ENCODE measurements at regions not wholly inside any gene's neighbourhood (a gene's known extent, or its start where the extent isn't known, plus 50 kb on each side); places are given as distances from the start of the nearest gene placed in this dataset.
"Not testable (repeated sequence)": the region's sequence is repeated elsewhere in the genome, so short reads cannot be mapped to it uniquely, and the experiment has no call there.

- H3K36me3 Mint-ChIP-seq = peaks cover 10 to 11% of the 10 kb centered on the region in 2 donors
- peaks cover 9 to 55% (median 25%) of the 10 kb centered on the region in 3 donors for H3K4me1 Mint-ChIP-seq
- H3K27me3 Mint-ChIP-seq, H3K9me3 Mint-ChIP-seq, H3K4me3 Mint-ChIP-seq, DNase-seq: not testable (repeated sequence)
- peak; percentile 13 to 16 for ATAC-seq (ENCODE audit: low read depth in 2 of 2)
- peak overlapping the region in 1 of 6 donors; percentile 98 for H3K27ac Mint-ChIP-seq
These were observed 136.0 kb downstream of the FOXD4L6 start for GRCh38 chr9:40992472-40992821.

- H3K9me3 Mint-ChIP-seq, H3K27me3 Mint-ChIP-seq, H3K4me3 Mint-ChIP-seq: not testable (repeated sequence)
- Mint-ChIP-seq H3K27ac (peak overlapping the region in 1 of 6 donors; percentile 98), H3K4me1 (peaks cover 8 to 49% (median 19%) of the 10 kb centered on the region in 3 donors), H3K36me3 (peaks cover 8 to 11% of the 10 kb centered on the region in 2 donors)
- ATAC-seq (ENCODE audit: low read depth in 2 of 2) = peak; percentile 95 to 96
- peak; percentile 100 for DNase-seq
These were observed 136.6 kb downstream of the FOXD4L6 start for GRCh38 chr9:40991741-40992471.

GRCh38 chr9:40991100-40991740 lies 137.3 kb downstream of the FOXD4L6 start:
- H3K4me3 Mint-ChIP-seq; H3K9me3 Mint-ChIP-seq; ATAC-seq (ENCODE audit: low read depth in 2 of 2); DNase-seq; H3K27ac Mint-ChIP-seq; H3K27me3 Mint-ChIP-seq: not testable (repeated sequence)
- H3K4me1 Mint-ChIP-seq = peaks cover 8 to 43% (median 14%) of the 10 kb centered on the region in 3 donors
- H3K36me3 Mint-ChIP-seq = peaks cover 8 to 11% of the 10 kb centered on the region in 2 donors

- H3K27ac Mint-ChIP-seq = not testable (repeated sequence)
These were observed 142.1 kb downstream of the FOXD4L6 start for GRCh38 chr9:40986332-40986731.

GRCh38 chr9:40975351-40975750 lies 153.1 kb downstream of the FOXD4L6 start:
- H3K27me3 Mint-ChIP-seq; DNase-seq; H3K9me3 Mint-ChIP-seq; H3K4me1 Mint-ChIP-seq; ATAC-seq (ENCODE audit: low read depth in 2 of 2); H3K27ac Mint-ChIP-seq; H3K4me3 Mint-ChIP-seq; H3K36me3 Mint-ChIP-seq: not testable (repeated sequence)

More at GRCh38 chr9:40986332-40986731, 142.1 kb downstream of the FOXD4L6 start:
- peaks cover 11 to 12% of the 10 kb centered on the region in 2 donors for H3K36me3 Mint-ChIP-seq
- ATAC-seq (ENCODE audit: low read depth in 2 of 2); H3K9me3 Mint-ChIP-seq; DNase-seq; H3K27me3 Mint-ChIP-seq; H3K4me3 Mint-ChIP-seq: not testable (repeated sequence)
- peaks cover 4 to 15% (median 5%) of the 10 kb centered on the region in 3 donors for H3K4me1 Mint-ChIP-seq

- DNase-seq; H3K36me3 Mint-ChIP-seq; H3K27me3 Mint-ChIP-seq; H3K4me1 Mint-ChIP-seq; H3K27ac Mint-ChIP-seq; ATAC-seq (ENCODE audit: low read depth in 2 of 2); H3K9me3 Mint-ChIP-seq; H3K4me3 Mint-ChIP-seq: not testable (repeated sequence)
These were observed 153.6 kb downstream of the FOXD4L6 start for GRCh38 chr9:40974912-40975311.

- not testable (repeated sequence) for H3K27me3 Mint-ChIP-seq; DNase-seq; H3K27ac Mint-ChIP-seq; H3K36me3 Mint-ChIP-seq; ATAC-seq (ENCODE audit: low read depth in 2 of 2); H3K4me1 Mint-ChIP-seq; H3K4me3 Mint-ChIP-seq; H3K9me3 Mint-ChIP-seq
These were observed 156.7 kb downstream of the FOXD4L6 start for GRCh38 chr9:40971773-40972172.

- H3K27me3 Mint-ChIP-seq; H3K27ac Mint-ChIP-seq; ATAC-seq (ENCODE audit: low read depth in 2 of 2); DNase-seq; H3K9me3 Mint-ChIP-seq; H3K4me1 Mint-ChIP-seq; H3K4me3 Mint-ChIP-seq; H3K36me3 Mint-ChIP-seq: not testable (repeated sequence)
These were observed 158.1 kb downstream of the FOXD4L6 start for GRCh38 chr9:40970340-40970739.

GRCh38 chr9:40962461-40962860 lies 166.0 kb downstream of the FOXD4L6 start:
- not testable (repeated sequence) for DNase-seq; H3K27me3 Mint-ChIP-seq; H3K4me3 Mint-ChIP-seq; ATAC-seq (ENCODE audit: low read depth in 2 of 2); H3K4me1 Mint-ChIP-seq; H3K9me3 Mint-ChIP-seq; H3K27ac Mint-ChIP-seq; H3K36me3 Mint-ChIP-seq

- H3K27me3 Mint-ChIP-seq; H3K4me1 Mint-ChIP-seq; H3K4me3 Mint-ChIP-seq; ATAC-seq (ENCODE audit: low read depth in 2 of 2); DNase-seq: not testable (repeated sequence)
- peak overlapping the region in 1 of 6 donors; percentile 11 for H3K27ac Mint-ChIP-seq
- H3K36me3 Mint-ChIP-seq = peaks cover 27 to 34% of the 10 kb centered on the region in 2 donors
- H3K9me3 Mint-ChIP-seq = peaks cover 0 to 12% (median 5%) of the 10 kb centered on the region in 7 donors
These were observed 176.5 kb downstream of the FOXD4L6 start for GRCh38 chr9:40951876-40952494.

GRCh38 chr9:40946228-40946627 lies 182.3 kb downstream of the FOXD4L6 start:
- not testable (repeated sequence) for H3K27ac Mint-ChIP-seq; H3K9me3 Mint-ChIP-seq; H3K4me1 Mint-ChIP-seq; DNase-seq; H3K27me3 Mint-ChIP-seq; H3K4me3 Mint-ChIP-seq; ATAC-seq (ENCODE audit: low read depth in 2 of 2)
- H3K36me3 Mint-ChIP-seq = peaks cover 15 to 16% of the 10 kb centered on the region in 2 donors

GRCh38 chr9:40942730-40943129 lies 185.8 kb downstream of the FOXD4L6 start:
- peaks cover 11 to 14% of the 10 kb centered on the region in 2 donors for H3K36me3 Mint-ChIP-seq
- peaks cover 2 to 13% (median 9%) of the 10 kb centered on the region in 7 donors for H3K9me3 Mint-ChIP-seq
- H3K27ac Mint-ChIP-seq = peak overlapping the region in 1 of 6 donors; percentile 35
- H3K4me1 Mint-ChIP-seq; DNase-seq; ATAC-seq (ENCODE audit: low read depth in 2 of 2); H3K27me3 Mint-ChIP-seq; H3K4me3 Mint-ChIP-seq: not testable (repeated sequence)

- H3K4me3 Mint-ChIP-seq; DNase-seq; H3K27me3 Mint-ChIP-seq; H3K4me1 Mint-ChIP-seq; ATAC-seq (ENCODE audit: low read depth in 2 of 2): not testable (repeated sequence)
- Mint-ChIP-seq H3K36me3 (peaks cover 7 to 14% of the 10 kb centered on the region in 2 donors), H3K27ac (peak overlapping the region in 1 of 6 donors; percentile 3), H3K9me3 (peaks cover 2 to 20% (median 9%) of the 10 kb centered on the region in 7 donors)
These were observed 188.6 kb downstream of the FOXD4L6 start for GRCh38 chr9:40939888-40940209.

All from naive B cell (primary cell).